ENCODE measurements at regions not wholly inside any gene's neighbourhood (a gene's known extent, or its start where the extent isn't known, plus 50 kb on each side); places are given as distances from the start of the nearest gene placed in this dataset.
"Not testable (repeated sequence)": the region's sequence is repeated elsewhere in the genome, so short reads cannot be mapped to it uniquely, and the experiment has no call there.

- no peak for DNase-seq (ENCODE audit: low read depth)
Observed at GRCh38 chr21:15586752-15587427, 142.9 kb upstream of the USP25 start.

GRCh38 chr21:15592271-15592860 lies 137.4 kb upstream of the USP25 start:
- DNase-seq (ENCODE audit: low read depth): peak; percentile 69

GRCh38 chr21:15592957-15593356 lies 136.8 kb upstream of the USP25 start:
- no peak for DNase-seq (ENCODE audit: low read depth)

GRCh38 chr21:15601390-15601789 lies 128.4 kb upstream of the USP25 start:
- DNase-seq (ENCODE audit: low read depth): no peak

GRCh38 chr21:15604413-15604812 lies 125.4 kb upstream of the USP25 start:
- DNase-seq (ENCODE audit: low read depth): peak; percentile 82

- no peak for DNase-seq (ENCODE audit: low read depth)
Observed at GRCh38 chr21:15614766-15615165, 115.0 kb upstream of the USP25 start.

GRCh38 chr21:15616864-15617574 lies 112.8 kb upstream of the USP25 start:
- peak; percentile 32 for DNase-seq (ENCODE audit: low read depth)

GRCh38 chr21:15617964-15618363 lies 111.8 kb upstream of the USP25 start:
- DNase-seq (ENCODE audit: low read depth): peak; percentile 87

GRCh38 chr21:15620892-15621291 lies 108.9 kb upstream of the USP25 start:
- no peak for DNase-seq (ENCODE audit: low read depth)

GRCh38 chr21:15624646-15625045 lies 105.1 kb upstream of the USP25 start:
- no peak for DNase-seq (ENCODE audit: low read depth)

GRCh38 chr21:15625363-15625762 lies 104.4 kb upstream of the USP25 start:
- no peak for DNase-seq (ENCODE audit: low read depth)

- no peak for DNase-seq (ENCODE audit: low read depth)
Observed at GRCh38 chr21:15626031-15626430, 103.8 kb upstream of the USP25 start.

GRCh38 chr21:15627011-15627410 lies 102.8 kb upstream of the USP25 start:
- DNase-seq (ENCODE audit: low read depth): no peak

- no peak for DNase-seq (ENCODE audit: low read depth)
Observed at GRCh38 chr21:15627823-15628222, 102.0 kb upstream of the USP25 start.

GRCh38 chr21:15631342-15631741 lies 98.4 kb upstream of the USP25 start:
- peak; percentile 60 for DNase-seq (ENCODE audit: low read depth)

- peak; percentile 68 for DNase-seq (ENCODE audit: low read depth)
Observed at GRCh38 chr21:15634541-15634940, 95.2 kb upstream of the USP25 start.

- DNase-seq (ENCODE audit: low read depth): peak; percentile 36
Observed at GRCh38 chr21:15638856-15639549, 90.8 kb upstream of the USP25 start.

GRCh38 chr21:15640113-15640512 lies 89.7 kb upstream of the USP25 start:
- DNase-seq (ENCODE audit: low read depth): not testable (repeated sequence)

- no peak for DNase-seq (ENCODE audit: low read depth)
Observed at GRCh38 chr21:15644489-15644888, 85.3 kb upstream of the USP25 start.

GRCh38 chr21:15645830-15646229 lies 84.0 kb upstream of the USP25 start:
- DNase-seq (ENCODE audit: low read depth): no peak

- no peak for DNase-seq (ENCODE audit: low read depth)
Observed at GRCh38 chr21:15650735-15651134, 79.0 kb upstream of the USP25 start.

- DNase-seq (ENCODE audit: low read depth): no peak
Observed at GRCh38 chr21:15651172-15651571, 78.6 kb upstream of the USP25 start.
